Thyroid gland (tissue), 4 donors: ENCODE measurements at regions not wholly inside any gene's neighbourhood (a gene's known extent, or its start where the extent isn't known, plus 50 kb on each side); places are given as distances from the start of the nearest gene placed in this dataset.

ENCODE experiments used
- POLR2A ChIP-seq, 2 donors: fragments of 450-650 bp; IDR thresholded peaks; one replicate each; pipeline ENCODE4 v1.6.1; 2017; ENCODE audit warnings: antibody characterized with exemption in 2 of 2, mild to moderate bottlenecking in 2 of 2, moderate library complexity in 1 of 2
- TF ChIP-seq, protein P1 (sequence below), 6 experiments: fragments of 200-600 bp in 3 of 6; fragments of 450-650 bp in 3 of 6; sonication (generic) in 3 of 6; IDR thresholded peaks; one replicate each; pipeline ENCODE4 v1.5.1; 2016 to 2019; ENCODE audit warnings: antibody characterized with exemption in 6 of 6, mild to moderate bottlenecking in 2 of 6, inconsistent platforms in 1 of 6, moderate library complexity in 1 of 6

DNA sequence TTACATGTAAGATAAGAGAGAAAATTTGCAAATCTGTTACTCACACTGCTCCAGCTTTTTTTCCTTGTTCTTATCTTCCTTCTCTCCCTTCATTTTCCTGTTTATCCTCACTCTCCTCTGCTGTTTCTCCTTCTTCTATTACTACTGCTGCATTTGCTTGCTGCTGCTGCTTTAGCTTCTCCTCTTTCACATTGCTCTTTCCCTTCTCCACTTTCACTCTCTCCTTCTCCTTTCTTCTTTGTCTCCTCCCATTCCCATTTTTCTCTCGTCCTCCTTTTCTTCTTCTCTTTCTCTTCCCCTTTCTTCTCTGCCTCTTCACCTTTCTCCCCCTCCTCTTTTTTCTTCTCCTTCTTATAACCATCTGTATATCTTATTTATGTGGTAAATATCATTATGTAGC lies 288.6 kb downstream of the CDH9 start:
- TF ChIP-seq, protein P1, sequence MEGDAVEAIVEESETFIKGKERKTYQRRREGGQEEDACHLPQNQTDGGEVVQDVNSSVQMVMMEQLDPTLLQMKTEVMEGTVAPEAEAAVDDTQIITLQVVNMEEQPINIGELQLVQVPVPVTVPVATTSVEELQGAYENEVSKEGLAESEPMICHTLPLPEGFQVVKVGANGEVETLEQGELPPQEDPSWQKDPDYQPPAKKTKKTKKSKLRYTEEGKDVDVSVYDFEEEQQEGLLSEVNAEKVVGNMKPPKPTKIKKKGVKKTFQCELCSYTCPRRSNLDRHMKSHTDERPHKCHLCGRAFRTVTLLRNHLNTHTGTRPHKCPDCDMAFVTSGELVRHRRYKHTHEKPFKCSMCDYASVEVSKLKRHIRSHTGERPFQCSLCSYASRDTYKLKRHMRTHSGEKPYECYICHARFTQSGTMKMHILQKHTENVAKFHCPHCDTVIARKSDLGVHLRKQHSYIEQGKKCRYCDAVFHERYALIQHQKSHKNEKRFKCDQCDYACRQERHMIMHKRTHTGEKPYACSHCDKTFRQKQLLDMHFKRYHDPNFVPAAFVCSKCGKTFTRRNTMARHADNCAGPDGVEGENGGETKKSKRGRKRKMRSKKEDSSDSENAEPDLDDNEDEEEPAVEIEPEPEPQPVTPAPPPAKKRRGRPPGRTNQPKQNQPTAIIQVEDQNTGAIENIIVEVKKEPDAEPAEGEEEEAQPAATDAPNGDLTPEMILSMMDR (IDR thresholded peaks at IDR 0.05) = no peak
- TF ChIP-seq POLR2A (IDR thresholded peaks at IDR 0.05) = no peak
